GM12873 (cell line): ENCODE measurements at regions not wholly inside any gene's neighbourhood (a gene's known extent, or its start where the extent isn't known, plus 50 kb on each side); places are given as distances from the start of the nearest gene placed in this dataset.

ENCODE experiments used
- CTCF ChIP-seq: IDR thresholded peaks from 2 replicates; pipeline ENCODE4 v1.5.1; 2012; ENCODE audit warnings: low read depth, mild to moderate bottlenecking, moderate library complexity, low read length, control low read depth; ENCODE audit not compliant: insufficient read depth; ENCODE audit errors: missing control alignments

- TF ChIP-seq CTCF: no peak
These were observed 221.7 kb upstream of the ROPN1 start for GRCh38 chr3:124213641-124214040.

DNA sequence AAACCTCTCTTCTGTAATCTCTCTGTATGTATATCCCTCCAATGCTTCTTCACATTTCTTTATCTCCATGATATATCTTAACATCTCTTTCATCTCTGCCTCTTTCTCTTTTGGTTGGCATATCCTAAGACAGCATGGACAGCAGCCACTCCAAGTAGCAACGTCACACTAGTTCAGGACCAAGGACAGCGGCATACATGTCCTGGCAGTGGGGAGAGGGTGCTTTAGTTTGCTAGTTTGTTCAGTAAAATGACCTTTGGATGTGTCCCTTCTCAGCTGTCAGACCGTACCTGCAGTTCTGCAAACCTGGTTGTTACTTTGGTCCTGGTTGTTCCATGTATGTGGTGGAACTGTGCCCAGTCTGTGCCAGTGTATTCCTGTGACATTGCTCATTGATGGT is 225.6 kb upstream of the ROPN1 start:
- TF ChIP-seq CTCF: no peak

DNA sequence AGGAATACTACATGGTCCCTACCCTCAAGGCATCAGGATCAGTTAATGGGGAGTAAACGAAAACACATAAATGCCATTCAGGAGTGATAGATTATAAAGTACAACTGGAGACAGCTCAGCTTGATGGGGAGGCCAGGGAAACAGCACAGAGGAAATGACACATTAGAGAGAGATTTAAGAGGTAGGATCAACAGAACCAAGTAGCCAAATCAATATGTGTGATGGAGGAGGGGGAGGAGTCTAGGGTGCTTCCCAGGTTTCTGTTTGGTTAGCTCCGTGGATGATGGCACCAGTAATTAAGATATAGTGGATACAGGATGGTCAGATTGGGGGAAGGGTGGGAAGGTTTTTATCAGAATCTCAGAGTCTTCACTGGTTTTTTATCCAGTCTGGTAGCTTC is 229.5 kb upstream of the ROPN1 start:
- TF ChIP-seq CTCF: no peak

DNA sequence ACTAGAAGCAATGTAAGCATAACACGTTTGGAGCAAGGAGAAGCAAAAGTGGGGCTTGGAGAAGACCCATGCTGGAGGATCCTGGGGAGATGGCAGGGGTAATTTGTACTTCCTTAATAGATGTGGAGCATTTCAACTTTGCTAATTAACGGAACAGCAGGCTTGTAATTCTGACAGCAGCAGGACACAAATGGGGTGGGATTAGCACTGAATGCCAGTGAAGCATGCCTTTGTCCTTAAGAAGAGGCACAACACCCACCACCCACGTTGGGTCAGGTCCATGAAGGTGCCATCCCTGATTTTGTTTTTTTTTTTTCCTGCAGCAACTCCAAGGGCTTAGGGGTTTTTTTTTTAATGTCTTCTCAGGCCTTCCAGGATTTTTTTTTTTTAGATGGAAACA is 231.9 kb upstream of the ROPN1 start:
- TF ChIP-seq CTCF: no peak

- TF ChIP-seq CTCF: no peak
These were observed 235.3 kb upstream of the ROPN1 start for GRCh38 chr3:124227150-124227630.

GRCh38 chr3:124229420-124229819 is 237.5 kb upstream of the ROPN1 start:
- no peak for TF ChIP-seq CTCF

DNA sequence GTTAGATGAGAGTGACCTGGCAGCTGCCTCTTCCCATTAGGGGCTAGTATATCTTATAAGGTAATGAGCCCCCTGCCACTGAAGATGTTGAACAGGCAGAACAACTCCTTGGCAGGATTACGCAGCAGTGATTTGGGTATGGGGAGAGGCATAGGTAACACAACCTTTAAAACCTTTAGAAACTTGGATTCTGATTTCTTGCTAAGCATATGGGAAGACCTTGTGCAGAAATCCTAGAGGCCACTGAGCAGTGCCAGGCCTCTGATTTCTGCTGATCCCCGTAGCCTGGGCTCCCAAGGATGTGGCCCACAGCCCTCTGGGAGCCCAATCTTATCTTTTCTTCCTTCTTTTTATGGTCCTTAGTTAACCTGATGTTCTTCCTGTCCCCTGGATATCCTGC is 237.9 kb upstream of the ROPN1 start:
- no peak for TF ChIP-seq CTCF

DNA sequence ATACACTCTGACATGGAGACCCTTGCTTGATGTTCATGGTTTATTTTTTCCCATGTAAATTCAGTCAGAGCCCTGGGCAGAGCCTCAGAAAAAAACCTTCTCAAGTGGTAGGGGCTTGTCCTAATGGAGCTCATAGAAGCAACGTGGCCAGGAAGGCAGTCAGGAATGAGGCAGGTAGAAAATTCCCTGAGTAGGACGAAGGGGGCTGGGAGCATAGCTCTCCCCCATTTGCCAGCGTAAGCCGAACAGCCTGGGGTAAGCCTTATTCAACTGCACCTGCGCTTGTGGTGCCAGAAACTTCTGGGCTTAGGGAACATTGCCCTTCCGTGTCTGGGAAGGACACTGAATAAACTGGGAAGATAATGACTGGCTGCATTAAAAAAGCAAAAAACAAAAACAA is 238.5 kb upstream of the ROPN1 start:
- TF ChIP-seq CTCF: no peak
